Endothelial cell of umbilical vein (primary cell): ENCODE measurements at regions not wholly inside any gene's neighbourhood (a gene's known extent, or its start where the extent isn't known, plus 50 kb on each side); places are given as distances from the start of the nearest gene placed in this dataset.

ENCODE experiments used
- BruUV-seq: library from RNA; stranded (reverse); fragments of 400-500 nt; replicated peaks from 2 replicates; lab custom pipeline; 2021; lab: Mats Ljungman, UMichigan
- CTCF ChIA-PET: fragments of 300-600, 350-600 bp; sonication (Branson Sonifier 250); formaldehyde crosslinking; loops from one replicate; lab custom pipeline; 2021; ENCODE audit warnings: antibody characterized with exemption, inconsistent platforms; lab: Charles Lee
- POLR2A ChIA-PET: fragments of 300-600, 350-600 bp; sonication (Branson Sonifier 250); formaldehyde crosslinking; loops from one replicate; lab custom pipeline; 2021; ENCODE audit warnings: antibody characterized with exemption, inconsistent platforms; lab: Charles Lee
- DNase-seq: peaks from one replicate; pipeline ENCODE4 v3.0.0-alpha.2; 2011; ENCODE audit warnings: low read depth, low spot score
- FAIRE-seq: peaks from 2 replicates; lab custom pipeline; 2011; peaks lifted over from hg19 to GRCh38; lab: Jason Lieb, UNC
- H2AFZ ChIP-seq: 2 replicates; pipeline ENCODE4 v1.6.0; 2012; ENCODE audit warnings: low read depth, low read length, control low read depth, inconsistent platforms
- H3K27ac ChIP-seq: 2 replicates; pipeline ENCODE4 v1.5.1; 2011; ENCODE audit warnings: low read depth, mild to moderate bottlenecking, control low read depth, low read length, moderate library complexity; ENCODE audit not compliant: insufficient read depth
- H3K27me3 ChIP-seq, 2 experiments: 2 replicates each; pipeline versions ENCODE4 v1.6.0 to v1.6.1; 2011; ENCODE audit warnings: low read length in 2 of 2, mixed read lengths in 1 of 2; ENCODE audit not compliant: control insufficient read depth in 2 of 2, insufficient read depth in 2 of 2
- H3K36me3 ChIP-seq, 2 experiments: 2 replicates in 1 of 2; 3 replicates in 1 of 2; pipeline ENCODE4 v1.5.1; 2011; ENCODE audit warnings: low read length in 2 of 2, mild to moderate bottlenecking in 1 of 2, moderate library complexity in 1 of 2; ENCODE audit not compliant: control insufficient read depth in 2 of 2, insufficient read depth in 2 of 2; ENCODE audit errors: extremely low read depth in 1 of 2
- H3K4me1 ChIP-seq: 3 replicates; pipeline ENCODE4 v1.5.1; 2011; ENCODE audit warnings: mild to moderate bottlenecking, low read length; ENCODE audit not compliant: control insufficient read depth, insufficient read depth; ENCODE audit errors: extremely low read depth
- H3K4me2 ChIP-seq: 2 replicates; pipeline ENCODE4 v1.6.1; 2011; ENCODE audit warnings: low read length, control low read depth, mixed read lengths; ENCODE audit not compliant: insufficient read depth
- H3K4me3 ChIP-seq, 3 experiments: fragments of 200-600 bp in 1 of 3; sonication (generic), shearing (Covaris generic) in 1 of 3; replicated peaks in 1 of 3; 2 replicates each; pipeline ENCODE4 v1.5.1; 2011 to 2016; ENCODE audit warnings: control low read depth in 3 of 3, low read length in 3 of 3, mild to moderate bottlenecking in 2 of 3, inconsistent platforms in 1 of 3, low read depth in 1 of 3, moderate library complexity in 1 of 3; ENCODE audit not compliant: insufficient read depth in 1 of 3
- H3K79me2 ChIP-seq: 2 replicates; pipeline ENCODE4 v1.6.0; 2012; ENCODE audit warnings: low read length, inconsistent platforms; ENCODE audit not compliant: control insufficient read depth, insufficient read depth
- H3K9ac ChIP-seq: replicated peaks from 2 replicates; pipeline ENCODE3; 2011; ENCODE audit warnings: low read length, control low read depth; ENCODE audit not compliant: insufficient read depth; ENCODE audit errors: extremely low read depth
- H3K9me1 ChIP-seq: replicated peaks from 3 replicates; pipeline ENCODE4 v1.6.0; 2011; ENCODE audit warnings: mild to moderate bottlenecking, low read length; ENCODE audit not compliant: control insufficient read depth, insufficient read depth; ENCODE audit errors: extremely low read depth
- H3K9me3 ChIP-seq: replicated peaks from 2 replicates; pipeline ENCODE4 v1.5.1; 2012; ENCODE audit warnings: low read length, inconsistent platforms; ENCODE audit not compliant: control insufficient read depth, insufficient read depth
- H4K20me1 ChIP-seq: replicated peaks from 2 replicates; pipeline ENCODE3; 2011; ENCODE audit warnings: mild to moderate bottlenecking, low read length; ENCODE audit not compliant: control insufficient read depth, insufficient read depth; ENCODE audit errors: extremely low read depth
- CTCF ChIP-seq, 2 donors: IDR thresholded peaks; 1 replicate in 1 of 2; 2 replicates in 1 of 2; pipeline ENCODE4 v1.5.1; 2011; ENCODE audit warnings: low read length in 2 of 2, mild to moderate bottlenecking in 2 of 2, moderate library complexity in 2 of 2, control low read depth in 1 of 2, inconsistent platforms in 1 of 2, low read depth in 1 of 2; ENCODE audit not compliant: insufficient read depth in 1 of 2; ENCODE audit errors: extremely low read depth in 1 of 2
- EZH2 ChIP-seq: IDR thresholded peaks from 2 replicates; pipeline ENCODE4 v1.6.1; 2012; ENCODE audit warnings: borderline replicate concordance, low read depth, mild to moderate bottlenecking, moderate library complexity, low read length, inconsistent platforms; ENCODE audit not compliant: severe bottlenecking
- FOS ChIP-seq: IDR thresholded peaks from 2 replicates; pipeline ENCODE4 v1.6.1; 2011; ENCODE audit warnings: mild to moderate bottlenecking, low read length, moderate library complexity, borderline replicate concordance; ENCODE audit not compliant: insufficient read depth
- GATA2 ChIP-seq: IDR thresholded peaks from 2 replicates; pipeline ENCODE4 v1.7.0; 2011; ENCODE audit warnings: low read depth, mild to moderate bottlenecking, moderate library complexity, mixed read lengths, low read length; ENCODE audit not compliant: insufficient read length, insufficient read depth
- JUN ChIP-seq: IDR thresholded peaks from 2 replicates; pipeline ENCODE4 v1.6.1; 2011; ENCODE audit warnings: borderline replicate concordance, low read depth; ENCODE audit not compliant: insufficient read length, insufficient read depth
- MAX ChIP-seq: IDR thresholded peaks from 2 replicates; pipeline ENCODE4 v1.6.1; 2011; ENCODE audit not compliant: insufficient read depth, insufficient read length
- MYC ChIP-seq: IDR thresholded peaks from one replicate; pipeline ENCODE4 v1.6.1; 2011; ENCODE audit warnings: mild to moderate bottlenecking, low read depth, low read length
- POLR2A ChIP-seq: IDR thresholded peaks from 2 replicates; pipeline ENCODE4 v1.6.1; 2012; ENCODE audit warnings: low read depth, mild to moderate bottlenecking, control low read depth, low read length
- POLR2AphosphoS5 ChIP-seq: IDR thresholded peaks from 2 replicates; pipeline ENCODE4 v1.6.1; 2012; ENCODE audit warnings: low read depth, mild to moderate bottlenecking, control low read depth, low read length, moderate library complexity; ENCODE audit not compliant: insufficient read depth
- dilution Hi-C: fragments of 300-500 bp; cut with MboI; formaldehyde crosslinking; loops from one replicate; pipeline ENCODE4 v1.15.0; 2019; ENCODE audit warnings: low sequenced_read_pairs; ENCODE audit not compliant: extremely low pct_ligation_motif_present
- intact Hi-C: fragments of 100-400 bp; cut with micrococcal nuclease; formaldehyde crosslinking; loops from one replicate; pipeline ENCODE4 v1.10.0; 2022

- DNase-seq (no peak), FAIRE-seq (no peak)
- no peaks in the 10 kb centered on the region for H3K27me3 ChIP-seq
- H3K9me1 ChIP-seq, result no peaks in the 10 kb centered on the region
- H3K4me1 ChIP-seq, result peaks cover 25% of the 10 kb centered on the region
- BruUV-seq, result no TSS peak
- H4K20me1 ChIP-seq, result no peaks in the 10 kb centered on the region
- CTCF ChIA-PET, result no interaction called here
- no peaks in the 10 kb centered on the region for H3K36me3 ChIP-seq
- H3K27ac ChIP-seq, result no peak overlapping the region
- H3K4me2 ChIP-seq, result no peak overlapping the region
- dilution Hi-C loops, result no loop called here
- H2AFZ ChIP-seq, result no peak overlapping the region
- no peak overlapping the region for H3K4me3 ChIP-seq
- no peaks in the 10 kb centered on the region for H3K9me3 ChIP-seq
- intact Hi-C loops, result no loop called here
- POLR2A ChIA-PET, result no interaction called here
- H3K9ac ChIP-seq, result no peak overlapping the region
- no peaks in the 10 kb centered on the region for H3K79me2 ChIP-seq
- TF ChIP-seq FOS, result no peak
- TF ChIP-seq CTCF (IDR thresholded peaks at IDR 0.05; ENCODE audit: extremely low read depth in 1 of 2, insufficient read depth in 1 of 2, low read depth in 1 of 2, low read length in 2 of 2), result no peak
- no peak for TF ChIP-seq MYC
- TF ChIP-seq JUN, result no peak
- TF ChIP-seq GATA2, result no peak
- TF ChIP-seq POLR2A, result no peak
- TF ChIP-seq MAX, result no peak
- no peak for TF ChIP-seq POLR2AphosphoS5
- no peak for TF ChIP-seq EZH2
These were observed 720.8 kb downstream of the DCDC2C start for GRCh38 chr2:4424153-4424552.
